ENCODE measurements at regions not wholly inside any gene's neighbourhood (a gene's known extent, or its start where the extent isn't known, plus 50 kb on each side); places are given as distances from the start of the nearest gene placed in this dataset.
"Not testable (repeated sequence)": the region's sequence is repeated elsewhere in the genome, so short reads cannot be mapped to it uniquely, and the experiment has no call there.

DNA sequence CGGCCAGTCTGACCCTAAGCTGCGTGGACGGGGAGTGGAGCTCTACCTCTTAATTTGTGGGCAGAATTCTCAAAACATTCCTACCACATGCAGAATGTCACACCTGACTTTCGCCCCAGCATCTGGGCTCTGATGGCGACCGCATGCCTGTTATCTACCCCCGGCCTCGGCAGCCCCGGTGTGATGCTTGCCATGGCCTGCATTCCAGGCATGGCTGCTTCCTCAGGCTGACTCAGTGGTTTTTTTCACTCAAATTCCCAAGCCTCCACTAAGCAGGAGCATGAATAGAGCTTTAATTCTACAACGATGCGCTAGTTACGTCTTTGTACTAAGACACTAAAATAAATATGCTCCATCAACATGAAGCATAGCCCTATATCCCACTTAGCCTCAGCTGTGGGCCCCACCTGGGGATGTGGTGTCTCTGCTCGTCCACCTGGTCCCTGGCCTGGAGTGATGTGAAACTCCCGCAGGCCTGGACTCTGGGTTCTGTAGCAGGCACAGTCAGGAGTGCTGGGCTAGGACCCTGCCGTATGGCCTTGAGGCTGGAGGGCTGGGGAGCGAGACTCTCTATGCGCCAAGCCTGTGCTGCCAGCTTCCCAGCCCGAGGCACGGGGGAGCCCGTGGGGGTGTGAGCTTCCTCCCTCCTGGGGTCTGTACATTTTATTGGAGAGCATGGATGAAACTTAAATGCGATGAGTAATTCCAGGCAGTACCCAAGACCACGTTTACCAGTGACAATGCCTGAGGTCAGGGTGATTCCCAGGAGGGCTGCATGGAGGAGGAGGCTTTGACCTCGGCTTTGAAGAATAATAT, 153.2 kb downstream of the CTTN start:
- DNase-seq: no peak

DNA sequence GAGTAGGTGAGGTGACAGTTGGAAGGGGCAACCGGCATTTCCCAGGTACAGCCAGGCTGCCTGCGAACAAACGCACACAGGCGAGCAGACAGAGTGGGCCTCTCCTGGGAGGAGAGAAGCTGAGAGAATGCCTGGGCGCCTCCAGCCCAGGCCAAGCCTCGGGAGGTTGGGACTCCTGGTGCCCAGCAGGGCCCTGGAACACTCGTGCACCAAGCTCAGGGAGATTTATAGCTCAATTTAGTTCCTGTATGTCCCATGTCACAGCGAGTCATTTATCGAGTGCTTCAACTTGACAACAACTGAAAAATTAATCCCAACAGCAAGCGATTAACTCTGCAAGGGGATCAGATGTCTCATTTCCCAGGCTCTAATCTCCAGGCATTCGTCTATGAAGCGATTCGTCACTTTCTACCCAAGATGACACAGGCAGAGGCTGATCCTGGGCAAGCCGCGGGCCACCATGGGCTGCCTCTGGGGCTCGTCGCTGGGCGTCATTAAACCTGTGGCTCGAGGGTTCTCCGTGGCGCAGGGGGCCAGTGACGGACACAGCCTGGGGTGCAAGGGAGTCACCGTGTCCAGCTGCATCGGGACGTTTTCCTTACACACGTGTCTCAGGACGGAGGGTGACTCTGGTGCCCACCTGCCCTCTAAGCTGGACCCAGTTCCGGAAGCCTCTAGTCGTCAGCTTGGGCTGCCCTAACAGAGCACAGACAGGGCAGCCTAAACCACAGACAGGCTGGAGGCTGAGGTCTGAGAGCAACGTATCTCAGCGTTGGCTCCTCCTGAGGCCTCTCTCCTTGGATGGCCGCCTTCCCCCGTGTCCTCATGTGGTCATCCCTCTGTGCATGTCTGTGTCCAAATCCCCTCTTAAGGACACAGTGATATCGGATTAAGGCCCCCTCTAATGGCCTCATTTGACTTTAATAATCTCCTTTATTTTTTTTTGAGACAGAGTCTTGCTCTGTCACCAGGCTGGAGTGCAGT, 154.1 kb downstream of the CTTN start:
- no peak for DNase-seq

DNA sequence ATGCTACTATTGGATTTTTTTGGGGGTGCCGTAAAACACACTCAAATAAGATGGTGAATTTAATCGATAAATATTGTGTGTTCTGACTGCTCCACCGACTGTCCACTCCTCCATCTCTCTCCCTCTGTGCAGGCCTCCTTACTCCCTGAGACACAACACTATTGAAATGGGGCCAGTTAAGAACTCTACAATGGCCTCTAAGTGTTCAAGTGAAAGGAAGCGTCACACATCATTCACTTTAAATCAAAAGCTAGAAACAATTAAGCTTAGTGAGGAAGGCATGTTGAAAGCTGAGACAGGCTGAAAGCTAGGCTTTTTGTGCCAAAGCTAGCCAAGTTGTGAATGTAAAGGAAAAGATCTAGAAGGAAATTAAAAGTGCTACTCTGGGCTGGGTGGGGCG, 156.7 kb downstream of the CTTN start:
- DNase-seq: no peak

DNA sequence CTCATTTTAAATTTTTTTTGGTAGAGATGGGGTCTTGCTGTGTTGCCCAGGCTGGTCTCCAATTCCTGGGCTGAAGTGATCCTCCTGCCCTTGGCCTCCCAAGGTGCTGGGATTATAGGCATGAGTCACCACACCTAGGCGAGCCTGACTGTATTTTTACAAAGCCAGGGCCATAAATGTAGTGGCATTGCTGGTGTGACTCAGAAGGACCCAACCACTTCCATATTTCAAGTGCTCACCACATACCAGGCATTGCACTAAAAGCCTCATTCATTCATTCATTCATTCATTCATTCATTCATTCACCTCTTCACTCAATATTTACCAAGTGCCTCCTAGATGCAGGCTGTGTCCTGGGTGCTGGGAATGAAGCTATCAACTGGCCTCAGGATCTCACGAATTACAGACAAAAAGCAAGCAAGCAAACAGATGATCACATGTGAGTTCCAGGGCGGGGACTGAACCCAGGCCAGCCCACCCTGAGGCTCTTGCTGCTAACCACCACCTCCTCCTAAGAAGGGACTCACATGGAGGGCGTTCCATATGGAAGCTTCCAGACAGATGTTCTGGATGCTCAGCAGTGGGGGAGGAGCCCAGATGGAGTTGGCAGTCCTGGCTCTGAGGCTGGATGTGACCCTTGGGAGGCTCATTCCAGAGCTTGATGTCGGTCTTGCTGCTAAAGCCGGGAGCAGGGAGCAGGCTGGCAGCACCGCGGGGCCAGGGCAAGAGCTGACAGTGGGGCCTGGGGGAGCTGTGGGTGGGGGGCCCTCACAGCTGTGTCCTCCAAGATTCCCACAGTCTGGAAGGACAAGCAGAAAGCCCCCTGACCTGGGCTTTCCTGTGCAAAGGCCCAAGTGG, 158.8 kb downstream of the CTTN start:
- DNase-seq: no peak

DNA sequence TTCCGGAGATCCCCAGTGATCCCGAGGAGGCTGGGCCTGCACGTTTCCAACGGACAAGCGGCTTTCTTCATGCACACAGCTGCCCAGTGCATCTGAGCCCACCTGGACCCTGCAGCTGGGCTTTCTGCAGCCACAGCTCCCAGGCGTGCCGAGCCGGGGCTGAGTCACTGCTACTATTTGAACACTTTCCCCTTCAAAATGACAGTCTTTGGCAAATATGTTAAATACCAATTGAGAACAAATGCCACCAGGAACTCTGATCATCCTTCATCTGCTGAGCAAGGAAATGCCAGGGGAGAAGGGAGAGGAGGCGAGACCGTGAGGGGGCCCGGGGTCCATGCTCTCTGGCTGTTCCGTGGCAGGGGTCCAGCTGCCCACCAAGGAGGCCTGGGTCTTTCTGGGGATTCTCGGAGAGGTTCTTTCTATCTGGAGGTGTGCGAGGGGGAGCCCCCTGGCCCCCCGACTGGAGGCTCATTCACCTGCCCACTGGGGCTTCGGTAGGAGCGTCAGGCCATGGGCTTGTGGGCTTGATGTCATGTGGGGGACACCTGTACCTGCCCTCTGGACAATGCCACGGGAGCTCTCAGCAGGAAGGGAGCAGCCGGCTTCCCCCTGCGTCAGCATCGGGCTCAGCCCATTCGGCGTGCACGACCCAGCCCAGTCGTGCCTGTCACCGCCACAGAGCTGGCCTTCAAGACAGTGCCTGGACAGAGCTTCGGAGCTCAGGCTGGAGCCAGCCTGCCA, 159.6 kb downstream of the CTTN start:
- no peak for DNase-seq

DNA sequence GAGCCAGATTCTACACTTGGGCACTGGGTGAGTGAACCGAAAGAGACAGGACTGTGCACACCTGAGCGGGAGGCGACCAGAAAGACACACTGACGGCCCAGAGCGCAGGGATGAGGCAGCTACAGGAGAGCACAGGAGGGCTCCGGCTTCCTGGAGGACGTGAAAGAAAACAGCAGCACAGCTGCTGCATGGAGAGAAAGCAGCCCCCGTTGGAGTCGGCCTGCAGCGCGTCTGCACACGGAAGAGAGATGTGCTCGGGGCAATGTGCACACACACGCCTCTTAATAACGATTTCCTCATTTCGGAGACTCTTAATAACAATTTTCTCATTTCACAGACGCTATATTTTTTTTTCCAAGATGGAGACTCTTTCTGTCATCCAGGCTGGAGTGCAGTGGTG, 160.4 kb downstream of the CTTN start:
- DNase-seq: no peak

DNA sequence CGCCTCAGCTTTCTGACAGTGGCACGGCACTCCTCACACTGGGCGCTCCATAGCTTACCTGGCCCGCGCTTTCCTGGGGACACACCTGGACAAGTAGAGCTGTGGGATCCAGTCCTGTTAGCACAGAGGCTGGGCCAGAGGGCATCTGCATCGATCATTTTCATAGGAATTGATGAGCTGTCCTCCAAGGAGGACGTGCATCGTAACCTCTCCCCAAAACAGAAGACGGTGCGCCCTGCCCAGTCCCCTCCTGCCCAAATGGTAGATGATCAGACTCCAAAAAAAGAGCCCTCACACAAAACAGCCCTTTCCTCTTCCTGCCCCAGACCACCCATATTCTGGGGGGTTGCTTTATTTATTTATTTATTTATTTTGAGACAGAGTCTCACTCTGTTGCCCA, 161.2 kb downstream of the CTTN start:
- DNase-seq: no peak

DNA sequence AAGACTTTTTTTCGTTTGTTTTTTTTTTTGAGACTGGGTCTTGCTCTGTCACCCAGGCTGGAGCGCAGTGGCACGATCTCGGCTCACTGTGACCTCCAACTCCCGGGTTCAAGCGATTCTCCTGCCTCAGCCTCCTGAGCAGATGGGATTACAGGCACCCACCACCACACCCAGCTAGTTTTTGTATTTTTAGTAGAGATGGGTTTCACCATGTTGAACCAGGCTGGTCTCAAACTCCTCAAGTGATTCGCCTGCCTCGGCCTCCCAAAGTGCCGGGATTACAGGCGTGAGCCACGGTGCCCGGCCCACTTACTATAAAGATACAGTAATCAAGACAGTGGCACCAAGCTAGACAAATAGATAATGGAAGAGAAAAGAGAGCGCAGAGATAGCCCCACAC, 162.3 kb downstream of the CTTN start:
- not testable (repeated sequence) for DNase-seq

GRCh38 chr11:70566768-70567530, 168.6 kb downstream of the CTTN start:
- DNase-seq: no peak

DNA sequence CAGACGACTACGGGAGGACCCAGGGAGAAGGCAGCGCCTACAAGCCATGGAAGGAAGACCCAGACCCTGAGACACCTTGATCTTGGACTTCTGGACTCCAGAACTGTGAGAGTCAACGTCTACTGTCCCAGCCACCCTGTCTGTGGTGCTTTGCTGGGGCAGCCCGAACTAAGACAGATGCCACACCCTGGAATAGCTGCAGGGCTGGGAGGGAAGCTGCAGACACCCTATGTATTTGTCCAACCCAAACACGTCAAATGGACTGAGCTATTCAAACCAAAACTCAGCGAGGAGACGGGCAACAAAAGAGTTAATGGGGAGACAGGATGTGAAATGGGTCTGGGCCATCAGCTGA, 169.3 kb downstream of the CTTN start:
- no peak for DNase-seq

GRCh38 chr11:70568035-70568813, 169.9 kb downstream of the CTTN start:
- no peak for DNase-seq

GRCh38 chr11:70568814-70569617, 170.7 kb downstream of the CTTN start:
- no peak for DNase-seq

- no peak for DNase-seq
Observed at GRCh38 chr11:70569618-70569890, 171.2 kb downstream of the CTTN start.

DNA sequence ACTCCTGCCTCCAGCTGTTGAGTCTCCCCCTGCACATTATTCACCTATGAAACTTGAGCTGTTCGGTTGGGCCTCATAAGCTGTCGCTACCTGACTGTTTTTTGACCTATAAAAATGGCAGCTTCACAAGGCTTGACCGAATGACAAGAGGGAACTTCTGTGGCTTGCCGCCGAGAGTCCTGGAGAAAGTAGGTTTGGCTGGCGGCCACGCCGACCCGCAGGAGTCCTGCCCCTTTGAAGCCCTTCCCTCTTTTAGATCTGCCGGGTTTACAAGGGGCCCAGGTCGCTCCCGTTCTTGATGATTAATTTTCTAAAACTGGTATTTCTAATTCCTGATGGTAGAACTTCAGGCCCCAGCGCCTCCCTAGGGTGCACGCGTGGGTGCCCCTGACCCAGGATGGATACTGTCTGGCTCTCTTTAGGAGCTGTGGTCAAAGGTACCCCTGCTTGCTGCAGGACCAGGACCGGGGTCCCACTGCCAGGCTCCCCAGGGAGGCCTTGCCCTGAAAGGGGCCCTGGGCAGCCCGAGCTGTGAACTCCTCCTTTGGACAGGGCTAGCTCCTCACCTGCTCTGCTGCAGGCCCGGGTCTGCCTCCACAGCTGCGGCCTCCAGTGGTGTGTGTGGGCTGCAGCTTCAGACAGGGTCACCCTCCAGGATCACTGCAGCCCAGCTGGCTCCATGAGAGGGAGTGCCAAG, 171.8 kb downstream of the CTTN start:
- DNase-seq: no peak

- DNase-seq: no peak
Observed at GRCh38 chr11:70570693-70571395, 172.5 kb downstream of the CTTN start.

DNA sequence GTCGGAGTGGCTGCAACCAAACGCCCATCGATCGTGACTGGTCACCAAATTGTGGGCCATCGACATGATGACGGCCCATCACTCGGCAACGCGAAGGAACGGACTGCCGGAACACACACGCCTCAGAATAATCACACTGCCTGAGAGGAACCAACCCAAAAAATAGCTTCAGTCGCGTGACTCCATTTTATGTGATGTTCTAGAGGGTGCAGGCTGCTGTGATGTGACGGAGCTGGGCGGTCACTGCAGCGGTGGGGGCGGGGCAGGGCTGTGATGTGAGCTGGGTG, 174.6 kb downstream of the CTTN start:
- DNase-seq: no peak

GRCh38 chr11:70573701-70574151, 175.4 kb downstream of the CTTN start:
- no peak for DNase-seq

DNA sequence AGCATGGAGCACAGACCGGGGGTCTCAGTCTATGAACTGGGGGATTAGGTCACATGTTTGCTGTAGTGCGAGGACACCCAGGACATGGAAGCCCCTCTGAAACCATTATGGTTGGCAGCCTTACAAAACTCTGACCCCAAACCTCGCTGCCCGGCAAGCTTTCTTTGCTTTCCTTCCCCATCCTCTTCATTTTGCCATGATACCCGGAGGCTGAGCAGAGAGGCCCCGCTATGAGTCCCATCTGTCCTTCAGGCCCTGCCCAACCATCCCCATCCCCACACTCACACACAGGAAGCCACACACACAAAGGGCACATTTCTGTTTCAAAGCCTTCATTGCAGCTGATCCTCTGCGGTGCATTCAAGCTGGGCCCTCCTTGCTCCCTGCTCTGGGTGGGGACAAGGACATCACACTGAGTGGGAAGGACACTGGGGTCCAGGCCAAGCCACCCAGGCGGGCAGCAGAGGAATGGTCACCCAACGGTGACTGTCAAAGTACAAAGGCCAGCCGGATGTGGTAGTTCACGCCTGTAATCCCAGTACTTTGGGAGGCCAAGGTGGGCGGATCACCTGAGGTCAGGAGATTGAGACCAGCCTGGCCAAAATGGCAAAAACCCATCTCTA, 176.5 kb downstream of the CTTN start:
- no peak for DNase-seq

Measured in activated effector memory CD4-positive, alpha-beta T cell treated with Interleukin-2 at 50 U/mL for 16 hours (primary cell).